Smooth muscle cell (in vitro differentiated cells): ENCODE measurements at regions not wholly inside any gene's neighbourhood (a gene's known extent, or its start where the extent isn't known, plus 50 kb on each side); places are given as distances from the start of the nearest gene placed in this dataset.

ENCODE experiments used
- DNase-seq: peaks from one replicate; lab custom pipeline; 2025; ENCODE audit not compliant: unreplicated experiment; lab: John Stamatoyannopoulos, UW
- H2AFZ ChIP-seq: fragments of 200-600 bp; sonication (generic); 2 replicates; pipeline ENCODE4 v1.6.0; 2016; ENCODE audit warnings: antibody characterized with exemption, low read depth, mild to moderate bottlenecking
- H3F3A ChIP-seq: fragments of 200-600 bp; sonication (generic); 2 replicates; pipeline ENCODE4 v1.6.0; 2017; ENCODE audit warnings: antibody characterized with exemption, low read depth
- H3K27ac ChIP-seq: fragments of 200-600 bp; sonication (generic); 2 replicates; pipeline ENCODE4 v1.5.1; 2016; ENCODE audit warnings: low read depth, mild to moderate bottlenecking
- H3K27me3 ChIP-seq: fragments of 200-600 bp; sonication (generic); 2 replicates; pipeline ENCODE4 v1.6.1; 2016; ENCODE audit warnings: low read depth, mild to moderate bottlenecking
- H3K36me3 ChIP-seq: fragments of 200-600 bp; sonication (generic); 2 replicates; pipeline ENCODE4 v1.5.1; 2016; ENCODE audit warnings: low read depth
- H3K4me1 ChIP-seq: fragments of 200-600 bp; sonication (generic); 2 replicates; pipeline ENCODE4 v1.5.1; 2016; ENCODE audit warnings: low read depth
- H3K4me2 ChIP-seq: fragments of 200-600 bp; sonication (generic); 2 replicates; pipeline ENCODE4 v1.6.0; 2016; ENCODE audit warnings: mild to moderate bottlenecking
- H3K4me3 ChIP-seq: fragments of 200-600 bp; sonication (generic); 2 replicates; pipeline ENCODE4 v1.5.1; 2016; ENCODE audit warnings: mild to moderate bottlenecking
- H3K79me2 ChIP-seq: fragments of 200-600 bp; sonication (generic); 2 replicates; pipeline ENCODE4 v1.6.0; 2016; ENCODE audit warnings: low read depth, mild to moderate bottlenecking
- H3K9ac ChIP-seq: fragments of 200-600 bp; sonication (generic); 2 replicates; pipeline ENCODE4 v1.6.0; 2016; ENCODE audit warnings: low read depth
- H3K9me3 ChIP-seq: fragments of 200-600 bp; sonication (generic); replicated peaks from 2 replicates; pipeline ENCODE4 v1.5.1; 2016; ENCODE audit warnings: low read depth
- H4K20me1 ChIP-seq: fragments of 200-600 bp; sonication (generic); 2 replicates; pipeline ENCODE4 v1.6.0; 2016; ENCODE audit warnings: low read depth
- CTCF ChIP-seq: fragments of 200-600 bp; sonication (generic); IDR thresholded peaks from 2 replicates; pipeline ENCODE4 v1.5.1; 2017; ENCODE audit warnings: borderline replicate concordance, mild to moderate bottlenecking, antibody characterized with exemption; ENCODE audit not compliant: insufficient read depth, poor library complexity, severe bottlenecking
- WGBS: methylation state at CpG from one replicate; pipeline ENCODE4 v1.1.7; 2016; ENCODE audit warnings: low lambda C conversion rate; 5-methylcytosine and 5-hydroxymethylcytosine counted together

- Histone ChIP-seq H3K9me3 (no peaks in the 10 kb centered on the region), H3K4me3 (no peak overlapping the region), H3K27me3 (no peaks in the 10 kb centered on the region), H3K36me3 (no peaks in the 10 kb centered on the region), H3F3A (no peaks in the 10 kb centered on the region), H3K27ac (no peak overlapping the region), H3K4me1 (no peaks in the 10 kb centered on the region), H2AFZ (no peak overlapping the region), H3K79me2 (no peaks in the 10 kb centered on the region), H3K9ac (no peak overlapping the region), H3K4me2 (no peak overlapping the region), H4K20me1 (no peaks in the 10 kb centered on the region)
- no peak for DNase-seq
- WGBS: 96% methylated on average over 3 of the region's 3 CpGs
- no peak for TF ChIP-seq CTCF
Observed at GRCh38 chr12:93043192-93043876, 114.2 kb upstream of the EEA1 start.

- Histone ChIP-seq H3F3A (no peaks in the 10 kb centered on the region), H3K4me1 (no peaks in the 10 kb centered on the region), H3K4me2 (no peak overlapping the region), H4K20me1 (no peaks in the 10 kb centered on the region), H3K9me3 (no peaks in the 10 kb centered on the region), H2AFZ (no peak overlapping the region), H3K27ac (no peak overlapping the region), H3K27me3 (no peaks in the 10 kb centered on the region), H3K79me2 (no peaks in the 10 kb centered on the region), H3K36me3 (no peaks in the 10 kb centered on the region), H3K9ac (no peak overlapping the region), H3K4me3 (no peak overlapping the region)
- no peak for DNase-seq
- no peak for TF ChIP-seq CTCF
- 93% methylated on average over 3 of the region's 3 CpGs for WGBS
Observed at GRCh38 chr12:93043877-93044209, 114.7 kb upstream of the EEA1 start.

- Histone ChIP-seq H2AFZ (no peak overlapping the region), H3K4me3 (no peak overlapping the region), H3K36me3 (no peaks in the 10 kb centered on the region), H3K9ac (no peak overlapping the region), H3K4me1 (no peaks in the 10 kb centered on the region), H4K20me1 (no peaks in the 10 kb centered on the region), H3K4me2 (no peak overlapping the region), H3K79me2 (no peaks in the 10 kb centered on the region), H3K27me3 (no peaks in the 10 kb centered on the region), H3K9me3 (no peaks in the 10 kb centered on the region), H3K27ac (no peak overlapping the region), H3F3A (no peaks in the 10 kb centered on the region)
- WGBS: 100% methylated on average over 1 of the region's 1 CpG
- DNase-seq: no peak
- TF ChIP-seq CTCF: no peak
Observed at GRCh38 chr12:93047118-93047517, 118.0 kb upstream of the EEA1 start.

GRCh38 chr12:93048656-93049055 lies 119.6 kb upstream of the EEA1 start:
- H3K27ac ChIP-seq: no peak overlapping the region

More at GRCh38 chr12:93048656-93049055, 119.6 kb upstream of the EEA1 start:
- no peak overlapping the region for H3K4me3 ChIP-seq
- H3K9ac ChIP-seq: no peak overlapping the region
- no peak for TF ChIP-seq CTCF
- H3K4me1 ChIP-seq: no peaks in the 10 kb centered on the region
- H4K20me1 ChIP-seq: no peaks in the 10 kb centered on the region
- H3K27me3 ChIP-seq: no peaks in the 10 kb centered on the region
- no peaks in the 10 kb centered on the region for H3K9me3 ChIP-seq
- DNase-seq: no peak
- 84% methylated on average over 3 of the region's 3 CpGs for WGBS
- no peak overlapping the region for H3K4me2 ChIP-seq
- H3K36me3 ChIP-seq: no peaks in the 10 kb centered on the region
- no peaks in the 10 kb centered on the region for H3K79me2 ChIP-seq
- no peak overlapping the region for H2AFZ ChIP-seq
- H3F3A ChIP-seq: no peaks in the 10 kb centered on the region
